ENCODE measurements at regions not wholly inside any gene's neighbourhood (a gene's known extent, or its start where the extent isn't known, plus 50 kb on each side); places are given as distances from the start of the nearest gene placed in this dataset.
"Not testable (repeated sequence)": the region's sequence is repeated elsewhere in the genome, so short reads cannot be mapped to it uniquely, and the experiment has no call there.

DNA sequence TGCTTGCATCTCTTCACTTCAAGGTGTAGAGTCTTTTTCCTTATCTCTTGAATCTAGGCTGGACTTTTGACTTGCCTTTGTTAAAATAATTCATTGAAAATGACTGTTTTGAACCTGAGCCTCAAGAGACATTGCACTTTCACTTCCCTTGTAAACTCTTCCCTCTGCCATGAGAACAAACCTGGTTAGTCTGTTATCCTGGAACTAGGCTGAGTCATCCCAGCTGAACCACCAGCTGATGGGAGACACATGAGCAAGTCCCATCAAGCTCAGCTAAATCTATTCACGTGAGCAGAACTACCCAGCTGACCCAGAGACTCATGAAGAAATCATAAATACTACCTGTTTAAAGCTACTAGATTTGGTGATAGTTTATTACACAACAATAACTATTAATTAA, 202.3 kb upstream of the CENPE start:
- TF ChIP-seq CTCF (IDR thresholded peaks at IDR 0.05; ENCODE audit: control insufficient read depth, extremely low read depth, insufficient read depth): no peak
- no peak overlapping the region for H3K4me3 ChIP-seq (ENCODE audit: low read depth, low read length)
- DNase-seq (ENCODE audit: low read depth): no peak

GRCh38 chr4:103397541-103397940, 199.4 kb upstream of the CENPE start:
- DNase-seq (ENCODE audit: low read depth): no peak
- no peak for TF ChIP-seq CTCF (IDR thresholded peaks at IDR 0.05; ENCODE audit: control insufficient read depth, extremely low read depth, insufficient read depth)

DNA sequence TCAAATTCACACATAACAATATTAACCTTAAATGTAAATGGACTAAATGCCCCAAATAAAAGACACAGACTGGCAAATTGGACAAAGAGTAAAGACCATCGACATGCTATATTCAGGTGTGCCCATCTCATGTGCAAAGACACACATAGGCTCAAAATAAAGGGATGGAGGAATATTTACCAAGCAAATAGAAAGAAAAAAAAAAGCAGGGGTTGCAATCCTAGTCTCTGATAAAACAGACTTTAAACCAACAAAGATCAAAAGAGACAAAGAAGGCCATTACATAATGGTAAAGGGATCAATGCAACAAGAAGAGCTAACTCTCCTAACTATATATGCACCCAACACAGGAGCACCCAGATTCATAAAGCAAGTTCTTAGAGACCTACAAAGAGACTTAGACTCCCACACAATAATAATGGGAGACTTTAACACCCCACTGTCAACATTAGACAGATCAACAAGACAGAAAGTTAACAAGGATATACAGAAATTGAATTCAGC, 189.4 kb upstream of the CENPE start:
- DNase-seq (ENCODE audit: low read depth); H3K4me3 ChIP-seq (ENCODE audit: low read depth, low read length): not testable (repeated sequence)

More at GRCh38 chr4:103397541-103397940, 199.4 kb upstream of the CENPE start:
- H3K4me3 ChIP-seq (ENCODE audit: low read depth, low read length): no peak overlapping the region

DNA sequence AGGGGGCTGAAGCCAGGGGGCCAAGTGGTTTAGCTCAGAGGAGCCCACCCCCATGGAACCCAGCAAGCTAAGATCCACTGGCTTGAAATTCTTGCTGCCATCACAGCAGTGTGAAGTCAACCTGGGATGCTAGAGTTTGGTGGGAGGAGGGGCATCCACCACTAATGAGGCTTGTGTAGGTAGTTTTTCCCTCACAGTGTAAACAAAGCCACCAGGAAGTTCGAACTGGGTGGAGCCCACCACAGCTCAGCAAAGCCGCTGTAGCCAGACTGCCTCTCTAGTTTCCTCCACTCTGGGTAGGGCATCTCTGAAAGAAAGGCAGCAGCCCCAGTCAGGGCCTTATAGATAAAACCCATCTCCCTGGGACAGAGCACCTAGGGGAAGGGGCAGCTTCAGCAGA, 187.4 kb upstream of the CENPE start:
- H3K4me3 ChIP-seq (ENCODE audit: low read depth, low read length); DNase-seq (ENCODE audit: low read depth): not testable (repeated sequence)

- DNase-seq (ENCODE audit: low read depth): no peak
- no peak for TF ChIP-seq CTCF (IDR thresholded peaks at IDR 0.05; ENCODE audit: control insufficient read depth, extremely low read depth, insufficient read depth)
- no peak overlapping the region for H3K4me3 ChIP-seq (ENCODE audit: low read depth, low read length)
These were observed 177.1 kb upstream of the CENPE start for GRCh38 chr4:103375278-103375677.

DNA sequence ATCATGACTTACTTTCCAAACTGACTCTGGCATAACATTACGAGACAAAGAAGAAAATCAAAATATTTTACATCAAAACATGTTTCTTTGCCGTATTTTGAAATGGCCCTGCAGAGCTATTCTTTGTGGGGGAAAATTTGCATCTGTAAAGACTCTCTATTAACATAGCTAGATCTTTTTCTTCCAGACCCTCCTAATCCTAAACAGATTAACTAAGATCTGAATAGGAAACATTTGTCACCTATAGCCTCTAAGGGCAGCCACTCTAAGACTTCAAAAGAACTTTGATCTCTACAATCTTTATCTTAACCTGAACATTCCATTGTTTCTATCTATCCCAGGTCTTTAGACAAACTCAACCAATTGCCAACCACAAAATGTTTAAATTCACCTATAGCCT, 176.6 kb upstream of the CENPE start:
- DNase-seq (ENCODE audit: low read depth): no peak
- TF ChIP-seq CTCF (IDR thresholded peaks at IDR 0.05; ENCODE audit: control insufficient read depth, extremely low read depth, insufficient read depth): no peak
- no peak overlapping the region for H3K4me3 ChIP-seq (ENCODE audit: low read depth, low read length)

DNA sequence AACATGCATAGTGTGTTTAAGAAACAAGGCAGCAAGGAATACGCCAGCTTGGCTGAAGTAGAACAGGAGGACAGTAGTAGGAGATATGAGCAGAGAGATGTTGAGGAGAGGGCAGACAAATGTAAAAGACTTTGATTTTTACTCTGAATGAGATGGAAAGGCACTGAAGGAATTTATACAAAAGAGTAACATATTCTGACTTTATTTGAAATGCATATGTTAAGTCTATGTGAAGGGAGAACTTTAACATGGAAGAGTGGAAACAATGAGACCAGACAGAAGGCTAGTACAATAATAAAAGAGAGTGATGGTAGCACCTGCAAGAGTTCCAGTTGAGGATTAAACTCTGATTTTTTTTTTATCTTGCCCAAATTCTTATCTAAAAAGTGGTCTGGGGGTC, 176.2 kb upstream of the CENPE start:
- no peak for DNase-seq (ENCODE audit: low read depth)
- no peak for TF ChIP-seq CTCF (IDR thresholded peaks at IDR 0.05; ENCODE audit: control insufficient read depth, extremely low read depth, insufficient read depth)

DNA sequence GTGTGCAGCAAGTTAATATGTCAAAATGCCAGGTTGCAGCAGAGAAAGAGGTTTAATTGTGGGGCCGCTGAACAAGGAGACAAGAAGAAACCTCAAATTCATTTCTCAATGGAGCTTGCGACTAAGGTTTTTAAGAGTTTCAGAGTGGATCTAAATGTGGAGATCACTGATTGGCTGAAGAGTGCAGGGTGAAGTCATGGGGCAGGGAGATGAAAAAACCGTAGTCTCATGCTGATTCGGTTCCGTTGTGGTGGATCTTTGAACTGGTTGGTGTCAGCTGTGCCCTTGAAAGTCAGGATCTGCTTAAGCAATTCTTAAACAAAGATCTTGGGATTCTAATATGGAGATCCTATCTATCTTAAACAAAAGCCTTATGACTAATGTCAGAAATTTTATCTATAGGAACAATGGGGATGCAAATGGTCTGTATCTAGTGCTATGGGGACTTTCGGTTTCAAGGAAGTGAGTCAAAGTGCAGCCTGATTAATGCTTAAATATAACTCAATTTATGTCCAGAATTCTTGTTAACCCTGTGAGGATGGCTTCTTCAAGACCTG, 173.9 kb upstream of the CENPE start:
- DNase-seq (ENCODE audit: low read depth): no peak
- TF ChIP-seq CTCF (IDR thresholded peaks at IDR 0.05; ENCODE audit: control insufficient read depth, extremely low read depth, insufficient read depth): no peak
- H3K4me3 ChIP-seq (ENCODE audit: low read depth, low read length): no peak overlapping the region

More for the DNA sequence above, 176.2 kb upstream of the CENPE start:
- no peak overlapping the region for H3K4me3 ChIP-seq (ENCODE audit: low read depth, low read length)

Measured in LNCaP clone FGC (cell line).